OCI-LY7 (cell line): ENCODE measurements at regions not wholly inside any gene's neighbourhood (a gene's known extent, or its start where the extent isn't known, plus 50 kb on each side); places are given as distances from the start of the nearest gene placed in this dataset.

Experiments
- BruUV-seq: library from RNA; stranded (reverse); fragments of 400-500 nt; replicated peaks from 2 replicates; lab custom pipeline; 2021; lab: Mats Ljungman, UMichigan
- CTCF ChIA-PET: fragments of 300-600 bp; sonication (Branson Sonifier 250); formaldehyde crosslinking; loops from one replicate; lab custom pipeline; 2022; ENCODE audit warnings: antibody characterized with exemption; ENCODE audit not compliant: unreplicated experiment; lab: Charles Lee
- POLR2A ChIA-PET: fragments of 300-600 bp; sonication (Branson Sonifier 250); formaldehyde crosslinking; loops from one replicate; lab custom pipeline; 2022; ENCODE audit warnings: antibody characterized with exemption; lab: Charles Lee
- DNase-seq: peaks from one replicate; pipeline ENCODE4 v3.0.0-alpha.2; 2015; ENCODE audit warnings: low spot score
- H2AFZ ChIP-seq: fragments of 200-600 bp; sonication (generic), shearing (Covaris generic); 2 replicates; pipeline ENCODE4 v1.6.1; 2014; ENCODE audit warnings: mild to moderate bottlenecking, antibody characterized with exemption, low read length, moderate library complexity
- H3K27ac ChIP-seq: fragments of 200-600 bp; sonication (generic); 2 replicates; pipeline ENCODE4 v1.5.1; 2014; ENCODE audit warnings: mixed run types, low read depth, mild to moderate bottlenecking, moderate library complexity, low read length, inconsistent platforms; ENCODE audit not compliant: poor library complexity, severe bottlenecking
- H3K36me3 ChIP-seq: fragments of 200-600 bp; sonication (generic); 2 replicates; pipeline ENCODE4 v1.6.1; 2014; ENCODE audit warnings: mild to moderate bottlenecking, antibody characterized with exemption, low read length, moderate library complexity, mixed read lengths; ENCODE audit not compliant: insufficient read depth
- H3K4me1 ChIP-seq: fragments of 200-600 bp; sonication (generic); 2 replicates; pipeline ENCODE4 v1.5.1; 2014; ENCODE audit warnings: mild to moderate bottlenecking, low read length; ENCODE audit not compliant: insufficient read depth, poor library complexity, severe bottlenecking
- H3K4me2 ChIP-seq: fragments of 200-600 bp; sonication (generic); 2 replicates; pipeline ENCODE4 v1.6.1; 2014; ENCODE audit warnings: mild to moderate bottlenecking, low read length
- H3K4me3 ChIP-seq: fragments of 200-600 bp; sonication (generic); 2 replicates; pipeline ENCODE4 v1.5.1; 2014; ENCODE audit warnings: mild to moderate bottlenecking, low read depth, low read length; ENCODE audit not compliant: poor library complexity, severe bottlenecking
- H3K79me2 ChIP-seq: fragments of 200-600 bp; sonication (generic); 2 replicates; pipeline ENCODE4 v1.6.1; 2016; ENCODE audit warnings: low read depth, mild to moderate bottlenecking, low read length, moderate library complexity, mixed read lengths; ENCODE audit not compliant: insufficient read depth
- H3K9me2 ChIP-seq: fragments of 200-600 bp; sonication (generic); 2 replicates; pipeline ENCODE4 v1.6.1; 2016; ENCODE audit warnings: mild to moderate bottlenecking, low read length, mixed read lengths; ENCODE audit not compliant: insufficient read depth
- H3K9me3 ChIP-seq: fragments of 200-600 bp; sonication (generic); 2 replicates; pipeline ENCODE4 v1.6.1; 2014; ENCODE audit warnings: mild to moderate bottlenecking, mixed run types, low read length, mixed read lengths
- H4K20me1 ChIP-seq: fragments of 200-600 bp; sonication (generic); 2 replicates; pipeline ENCODE4 v1.6.1; 2014; ENCODE audit warnings: mild to moderate bottlenecking, antibody characterized with exemption, low read length, moderate library complexity, mixed read lengths; ENCODE audit not compliant: insufficient read depth
- CTCF ChIP-seq: fragments of 200-600 bp; sonication (generic); conservative IDR thresholded peaks from 2 replicates; pipeline ENCODE4 v1.5.1; 2014; ENCODE audit warnings: mild to moderate bottlenecking, antibody characterized with exemption, low read length, moderate library complexity, mixed read lengths
- EZH2phosphoT487 ChIP-seq: fragments of 200-600 bp; sonication (generic); IDR thresholded peaks from 2 replicates; pipeline ENCODE4 v1.6.1; 2018; ENCODE audit warnings: low read depth, borderline replicate concordance, mild to moderate bottlenecking, mixed run types, antibody characterized with exemption, low read length, moderate library complexity, mixed read lengths
- intact Hi-C: fragments of 100-400 bp; cut with micrococcal nuclease; formaldehyde crosslinking; loops from one replicate; pipeline ENCODE4 v1.10.0; 2022; ENCODE audit not compliant: unreplicated experiment

DNA sequence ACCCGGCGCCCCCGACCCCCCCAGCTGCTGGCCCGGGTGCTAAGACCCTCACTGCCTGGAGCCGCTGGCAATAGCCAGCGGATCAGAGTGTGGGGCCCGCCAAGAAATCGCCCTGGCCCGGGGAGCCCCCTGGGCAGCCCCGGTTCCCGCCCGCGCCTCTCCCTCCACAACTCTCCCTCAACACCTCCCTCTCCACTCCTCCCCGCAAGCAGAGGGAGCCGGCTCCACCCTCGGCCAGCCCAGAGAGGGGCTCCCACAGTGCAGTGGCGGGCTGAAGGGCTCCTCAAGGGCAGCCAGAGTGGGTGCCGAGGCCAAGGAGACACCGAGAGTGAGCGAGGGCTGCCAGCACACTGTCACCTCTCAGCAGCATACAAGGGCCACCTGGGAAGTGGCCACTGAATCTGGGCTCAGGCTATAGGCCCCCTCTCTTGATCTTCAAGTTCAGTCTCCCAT lies 385.5 kb downstream of the SEC14L1 start:
- DNase-seq = no peak
- Histone ChIP-seq H3K9me2 (no peaks in the 10 kb centered on the region), H3K27ac (no peak overlapping the region), H3K4me3 (no peak overlapping the region), H3K36me3 (no peaks in the 10 kb centered on the region), H4K20me1 (no peaks in the 10 kb centered on the region), H3K4me2 (no peak overlapping the region), H3K9me3 (no peaks in the 10 kb centered on the region), H3K79me2 (no peaks in the 10 kb centered on the region), H3K4me1 (no peaks in the 10 kb centered on the region), H2AFZ (no peak overlapping the region)
- ChIA-PET CTCF (no interaction called here), POLR2A (interaction anchor here (1.3 kb wide), 1 partner anchor 8 kb away, joined by 4 read pairs; no protein-coding TSS in a partner anchor)
- intact Hi-C loops = no loop called here
- TF ChIP-seq CTCF (no peak), EZH2phosphoT487 (no peak)
- BruUV-seq = no TSS peak

DNA sequence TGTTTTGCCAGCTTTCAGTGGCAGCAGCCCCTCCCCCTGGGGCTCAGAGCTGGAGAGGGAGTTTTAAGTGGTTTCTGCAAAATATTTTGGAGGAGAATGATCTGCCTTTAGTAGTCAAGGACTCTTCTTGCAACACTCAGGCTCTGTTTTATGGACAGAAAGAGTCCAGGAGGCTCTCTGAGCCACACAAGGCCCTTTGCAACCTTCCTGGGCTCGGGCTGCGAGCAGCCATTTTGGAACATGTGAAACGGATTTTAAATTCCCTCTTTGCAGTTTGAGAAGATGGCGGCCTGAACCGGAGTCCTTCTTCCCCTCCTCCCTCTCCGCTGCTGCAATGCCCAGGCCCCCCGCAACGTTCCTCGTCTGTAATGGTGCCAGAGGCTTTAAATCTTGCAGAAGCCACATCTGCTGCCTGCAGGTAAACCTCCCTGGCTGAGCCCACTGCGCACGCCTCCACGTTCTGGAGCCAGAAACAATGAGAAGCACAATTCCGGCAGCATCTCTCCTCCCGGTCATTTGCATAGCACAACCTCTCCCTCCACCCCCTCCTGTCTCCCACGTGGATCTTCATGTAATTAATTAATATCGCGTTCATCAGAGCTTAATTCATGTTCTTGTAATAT lies 386.1 kb downstream of the SEC14L1 start:
- ChIA-PET CTCF (no interaction called here), POLR2A (no interaction called here)
- H3K4me2 ChIP-seq = no peak overlapping the region
- intact Hi-C loops = no loop called here
- TF ChIP-seq CTCF (no peak), EZH2phosphoT487 (no peak)
- H4K20me1 ChIP-seq = no peaks in the 10 kb centered on the region
- no peaks in the 10 kb centered on the region for H3K9me2 ChIP-seq
- H3K27ac ChIP-seq = no peak overlapping the region
- no peaks in the 10 kb centered on the region for H3K4me1 ChIP-seq
- no peaks in the 10 kb centered on the region for H3K79me2 ChIP-seq
- H3K4me3 ChIP-seq = no peak overlapping the region
- no peaks in the 10 kb centered on the region for H3K9me3 ChIP-seq
- H2AFZ ChIP-seq = no peak overlapping the region
- H3K36me3 ChIP-seq = no peaks in the 10 kb centered on the region
- DNase-seq = no peak
- BruUV-seq = no TSS peak

GRCh38 chr17:77527409-77527808 lies 386.6 kb downstream of the SEC14L1 start:
- Histone ChIP-seq H4K20me1 (no peaks in the 10 kb centered on the region), H3K36me3 (no peaks in the 10 kb centered on the region), H3K79me2 (no peaks in the 10 kb centered on the region), H3K27ac (no peak overlapping the region), H3K9me2 (no peaks in the 10 kb centered on the region), H3K4me3 (no peak overlapping the region), H3K4me2 (no peak overlapping the region), H3K4me1 (no peaks in the 10 kb centered on the region), H3K9me3 (no peaks in the 10 kb centered on the region), H2AFZ (no peak overlapping the region)
- no TSS peak for BruUV-seq
- ChIA-PET CTCF (no interaction called here), POLR2A (no interaction called here)
- TF ChIP-seq EZH2phosphoT487 (no peak), CTCF (no peak)
- intact Hi-C loops = no loop called here
- no peak for DNase-seq
